ENCODE measurements at regions not wholly inside any gene's neighbourhood (a gene's known extent, or its start where the extent isn't known, plus 50 kb on each side); places are given as distances from the start of the nearest gene placed in this dataset.
A peak's percentile ranks its signal among the peaks of the same experiment; 100 is the strongest.

DNA sequence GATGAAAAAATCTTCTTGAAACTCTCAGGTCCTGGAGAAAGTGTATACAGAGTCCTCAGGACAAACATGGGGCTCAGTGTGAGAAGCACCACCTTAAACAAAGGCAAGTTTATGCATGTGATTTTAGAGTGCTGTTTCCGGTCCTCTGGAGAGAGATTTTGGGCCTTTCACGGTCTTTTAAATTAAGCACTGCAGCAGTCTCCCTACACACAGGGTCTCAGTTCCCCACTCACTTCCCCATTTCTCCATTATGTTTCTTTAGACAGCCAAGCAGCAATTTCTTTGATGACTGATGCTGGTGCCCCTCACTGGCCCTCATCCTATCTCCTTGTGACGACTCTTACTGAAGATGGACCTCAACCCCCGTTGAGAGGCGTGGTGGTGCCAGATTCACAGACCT lies 220.2 kb upstream of the CLINT1 start:
- 83% methylated on average over 2 of the region's 5 CpGs for WGBS (ENCODE audit: insufficient coverage, low coverage, low lambda C conversion rate, missing lambda C conversion rate)

DNA sequence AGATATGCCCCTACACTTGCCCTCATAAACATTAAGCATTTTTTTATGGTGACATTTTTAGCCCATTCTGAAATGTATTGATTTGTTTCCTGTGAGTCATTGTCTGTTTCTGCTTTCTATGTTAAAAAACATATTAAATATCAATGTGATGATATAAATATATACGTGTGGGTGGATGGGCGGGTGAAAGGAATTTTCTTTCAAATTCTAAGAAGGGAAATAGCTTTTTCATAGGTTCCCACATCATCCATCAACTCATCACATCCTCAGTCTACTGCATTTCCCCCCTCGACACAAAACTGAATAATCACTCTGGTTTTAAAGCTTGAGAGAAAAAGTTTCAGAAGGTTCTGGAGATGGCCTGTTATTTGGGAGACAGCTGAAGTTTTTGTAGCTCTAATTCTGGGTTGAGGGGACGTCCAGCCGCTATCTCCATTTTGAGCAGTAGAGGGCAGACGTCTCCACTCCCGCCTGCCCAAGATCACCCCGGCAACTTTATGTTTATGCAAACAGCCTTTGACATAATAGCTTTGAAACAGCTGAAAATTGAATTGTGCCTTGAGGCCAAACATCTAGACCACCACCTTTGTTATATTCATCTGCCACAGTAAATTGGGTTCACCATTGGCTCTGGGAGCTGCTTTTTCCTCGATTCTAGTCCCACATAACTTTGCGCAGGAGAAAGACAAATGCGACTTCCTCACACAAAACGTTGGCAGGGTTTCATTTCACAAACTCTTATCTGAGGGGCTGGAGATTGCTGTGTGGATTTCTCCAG lies 216.2 kb upstream of the CLINT1 start:
- Histone ChIP-seq H3K4me3 (no peak overlapping the region), H3K27me3 (no peaks in the 10 kb centered on the region), H3K4me1 (peaks cover 0 to 4% (median 0%) of the 10 kb centered on the region in 4 donors), H3K27ac (no peak overlapping the region), H3K36me3 (no peaks in the 10 kb centered on the region), H3K9me3 (no peaks in the 10 kb centered on the region)
- WGBS (ENCODE audit: insufficient coverage, low coverage, low lambda C conversion rate, missing lambda C conversion rate) = 10% methylated on average over 12 of the region's 12 CpGs
- TF ChIP-seq POLR2A (IDR thresholded peaks at IDR 0.05) = no peak
- TF ChIP-seq, protein P1, sequence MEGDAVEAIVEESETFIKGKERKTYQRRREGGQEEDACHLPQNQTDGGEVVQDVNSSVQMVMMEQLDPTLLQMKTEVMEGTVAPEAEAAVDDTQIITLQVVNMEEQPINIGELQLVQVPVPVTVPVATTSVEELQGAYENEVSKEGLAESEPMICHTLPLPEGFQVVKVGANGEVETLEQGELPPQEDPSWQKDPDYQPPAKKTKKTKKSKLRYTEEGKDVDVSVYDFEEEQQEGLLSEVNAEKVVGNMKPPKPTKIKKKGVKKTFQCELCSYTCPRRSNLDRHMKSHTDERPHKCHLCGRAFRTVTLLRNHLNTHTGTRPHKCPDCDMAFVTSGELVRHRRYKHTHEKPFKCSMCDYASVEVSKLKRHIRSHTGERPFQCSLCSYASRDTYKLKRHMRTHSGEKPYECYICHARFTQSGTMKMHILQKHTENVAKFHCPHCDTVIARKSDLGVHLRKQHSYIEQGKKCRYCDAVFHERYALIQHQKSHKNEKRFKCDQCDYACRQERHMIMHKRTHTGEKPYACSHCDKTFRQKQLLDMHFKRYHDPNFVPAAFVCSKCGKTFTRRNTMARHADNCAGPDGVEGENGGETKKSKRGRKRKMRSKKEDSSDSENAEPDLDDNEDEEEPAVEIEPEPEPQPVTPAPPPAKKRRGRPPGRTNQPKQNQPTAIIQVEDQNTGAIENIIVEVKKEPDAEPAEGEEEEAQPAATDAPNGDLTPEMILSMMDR (IDR thresholded peaks at IDR 0.05) = peak; percentile 54 to 87 (median 85)
- ATAC-seq (peak; percentile 96 to 98 (median 97)), DNase-seq (peak in 2 of 3 donors; percentile 36 to 61)
- intact Hi-C loops (cut with DNase I) = no loop called here

More for the DNA sequence above, 220.2 kb upstream of the CLINT1 start:
- no peak for DNase-seq
- TF ChIP-seq POLR2A (IDR thresholded peaks at IDR 0.05) = no peak
- TF ChIP-seq, protein P1 (IDR thresholded peaks at IDR 0.05) = no peak
- Histone ChIP-seq H3K4me1 (peaks cover 0 to 4% (median 0%) of the 10 kb centered on the region in 4 donors), H3K4me3 (no peak overlapping the region), H3K27ac (no peak overlapping the region), H3K27me3 (no peaks in the 10 kb centered on the region), H3K36me3 (no peaks in the 10 kb centered on the region), H3K9me3 (no peaks in the 10 kb centered on the region)
- ATAC-seq = no peak
- intact Hi-C loops (cut with DNase I) = no loop called here

- H3K27ac ChIP-seq = no peak overlapping the region
- H3K4me3 ChIP-seq = no peak overlapping the region
- ATAC-seq (no peak), DNase-seq (no peak)
- TF ChIP-seq, protein P1 (IDR thresholded peaks at IDR 0.05) = no peak
- no peak for TF ChIP-seq POLR2A (IDR thresholded peaks at IDR 0.05)
- intact Hi-C loops (cut with DNase I) = no loop called here
- no peaks in the 10 kb centered on the region for H3K27me3 ChIP-seq
- H3K36me3 ChIP-seq = no peaks in the 10 kb centered on the region
- 91% methylated on average over 2 of the region's 2 CpGs for WGBS (ENCODE audit: insufficient coverage, low coverage, low lambda C conversion rate, missing lambda C conversion rate)
- H3K9me3 ChIP-seq = no peaks in the 10 kb centered on the region
- peaks cover 0 to 4% (median 0%) of the 10 kb centered on the region in 4 donors for H3K4me1 ChIP-seq
Observed at GRCh38 chr5:158074597-158074991, 215.6 kb upstream of the CLINT1 start.

- Histone ChIP-seq H3K4me3 (no peak overlapping the region), H3K27ac (no peak overlapping the region), H3K27me3 (no peaks in the 10 kb centered on the region), H3K9me3 (no peaks in the 10 kb centered on the region), H3K36me3 (no peaks in the 10 kb centered on the region), H3K4me1 (peaks cover 0 to 4% (median 0%) of the 10 kb centered on the region in 4 donors)
- no peak for TF ChIP-seq POLR2A (IDR thresholded peaks at IDR 0.05)
- TF ChIP-seq, protein P1 (IDR thresholded peaks at IDR 0.05) = no peak
- no peak for DNase-seq
- intact Hi-C loops (cut with DNase I) = no loop called here
- 71% methylated on average over 1 of the region's 1 CpG for WGBS (ENCODE audit: insufficient coverage, low coverage, low lambda C conversion rate, missing lambda C conversion rate)
- ATAC-seq = no peak
Observed at GRCh38 chr5:158070859-158071258, 211.9 kb upstream of the CLINT1 start.
